ENCODE measurements at regions not wholly inside any gene's neighbourhood (a gene's known extent, or its start where the extent isn't known, plus 50 kb on each side); places are given as distances from the start of the nearest gene placed in this dataset.

DNA sequence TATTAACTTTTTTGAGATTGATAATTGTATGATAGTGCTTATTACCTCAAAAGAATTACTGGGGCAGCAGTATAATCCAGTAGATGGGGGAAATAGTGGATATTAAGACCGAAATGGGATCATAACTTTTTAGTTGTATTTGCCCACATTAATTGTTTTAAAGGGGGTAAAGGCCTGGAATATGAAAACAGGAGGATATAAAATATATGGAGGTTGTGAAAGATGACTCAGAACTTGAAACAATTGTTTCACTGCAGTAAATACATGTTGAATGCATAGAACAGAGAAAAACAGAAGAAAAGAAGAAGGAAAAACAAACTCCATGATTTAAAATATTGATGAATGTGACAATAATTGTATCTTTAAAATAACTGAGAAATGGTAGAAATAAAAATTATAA lies 94.1 kb upstream of the VPREB1 start:
- DNase-seq (ENCODE audit: low spot score) = no peak

GRCh38 chr22:22148905-22149304 lies 95.7 kb upstream of the VPREB1 start:
- DNase-seq (ENCODE audit: low spot score) = no peak

GRCh38 chr22:22144858-22145257 lies 99.7 kb upstream of the VPREB1 start:
- no peak for DNase-seq (ENCODE audit: low spot score)

- DNase-seq (ENCODE audit: low spot score) = no peak
Observed at GRCh38 chr22:22143448-22143847, 101.1 kb upstream of the VPREB1 start.

GRCh38 chr22:22142661-22143060 lies 101.9 kb upstream of the VPREB1 start:
- DNase-seq (ENCODE audit: low spot score) = no peak

GRCh38 chr22:22141771-22142591 lies 102.6 kb upstream of the VPREB1 start:
- no peak for DNase-seq (ENCODE audit: low spot score)

GRCh38 chr22:22141031-22141430 lies 103.6 kb upstream of the VPREB1 start:
- no peak for DNase-seq (ENCODE audit: low spot score)

DNA sequence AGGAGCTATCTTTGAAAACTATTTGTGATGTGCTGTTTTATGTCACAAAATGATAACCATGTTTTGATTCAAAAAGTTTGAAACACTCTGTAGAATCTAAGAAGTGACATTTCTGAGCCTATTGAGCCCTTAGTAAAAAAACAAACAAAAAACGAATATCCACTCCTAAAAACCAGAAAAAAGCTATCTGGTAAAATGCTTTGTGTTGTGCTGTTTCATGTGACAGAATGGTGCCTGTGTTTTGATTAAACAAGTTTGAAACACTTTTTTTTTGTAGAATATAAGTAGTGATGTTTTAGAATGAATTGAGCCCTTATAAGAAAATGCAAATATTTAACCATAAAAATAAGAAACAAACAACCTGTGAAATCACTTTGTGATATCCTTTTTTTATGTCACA lies 105.2 kb upstream of the VPREB1 start:
- no peak for DNase-seq (ENCODE audit: low spot score)

DNA sequence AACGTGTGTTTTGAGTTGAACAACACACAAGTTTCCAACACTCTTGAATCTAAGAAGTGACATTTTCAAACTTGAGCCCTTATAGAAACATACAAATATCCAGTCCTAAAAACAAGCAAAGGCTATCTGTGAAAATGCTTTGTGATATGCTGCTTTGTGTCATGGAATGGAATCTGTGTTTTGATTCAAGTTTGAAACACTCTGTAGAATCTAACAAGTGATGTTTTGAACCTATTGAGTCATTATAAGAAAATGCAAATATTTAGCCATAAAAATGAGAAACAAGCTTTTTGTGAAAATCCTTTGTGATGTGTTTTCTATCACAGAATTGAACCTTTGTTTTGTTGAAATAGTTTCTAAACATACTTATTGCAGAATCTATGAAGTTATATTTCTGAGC lies 105.7 kb upstream of the VPREB1 start:
- DNase-seq (ENCODE audit: low spot score) = no peak

- DNase-seq (ENCODE audit: low spot score) = no peak
Observed at GRCh38 chr22:22137891-22138290, 106.7 kb upstream of the VPREB1 start.

- no peak for DNase-seq (ENCODE audit: low spot score)
Observed at GRCh38 chr22:22133910-22134309, 110.7 kb upstream of the VPREB1 start.

DNA sequence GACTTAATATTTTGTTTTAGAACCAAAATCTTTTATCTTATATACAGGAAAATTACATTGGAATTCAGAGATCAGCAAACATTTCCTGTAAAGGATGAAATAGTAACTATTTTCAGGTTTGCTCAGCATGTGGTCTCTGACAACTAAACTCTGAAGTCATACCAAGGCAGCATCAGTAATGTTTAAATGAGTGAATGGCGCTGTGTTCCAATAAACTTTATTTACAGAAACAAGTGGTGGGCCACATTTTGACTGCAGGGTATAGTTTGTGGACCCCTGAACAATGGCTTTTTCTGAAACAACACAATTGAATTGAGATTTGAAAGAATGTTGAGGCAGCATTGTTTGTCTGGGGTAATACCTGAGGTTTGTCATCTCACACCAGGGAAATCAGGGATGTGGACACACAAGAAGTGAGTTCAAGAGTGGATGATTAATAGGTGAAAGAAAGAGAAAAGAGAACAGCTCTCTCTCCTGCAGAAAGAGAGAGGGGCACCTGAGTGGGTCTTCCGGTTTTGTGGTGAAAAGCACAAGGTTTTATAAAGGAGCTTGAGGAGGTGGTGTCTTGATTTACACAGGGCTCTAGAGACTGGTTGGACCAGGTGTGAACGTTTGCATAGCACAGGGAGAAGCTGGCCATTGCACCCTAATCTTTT lies 113.5 kb upstream of the VPREB1 start:
- no peak for DNase-seq (ENCODE audit: low spot score)

DNA sequence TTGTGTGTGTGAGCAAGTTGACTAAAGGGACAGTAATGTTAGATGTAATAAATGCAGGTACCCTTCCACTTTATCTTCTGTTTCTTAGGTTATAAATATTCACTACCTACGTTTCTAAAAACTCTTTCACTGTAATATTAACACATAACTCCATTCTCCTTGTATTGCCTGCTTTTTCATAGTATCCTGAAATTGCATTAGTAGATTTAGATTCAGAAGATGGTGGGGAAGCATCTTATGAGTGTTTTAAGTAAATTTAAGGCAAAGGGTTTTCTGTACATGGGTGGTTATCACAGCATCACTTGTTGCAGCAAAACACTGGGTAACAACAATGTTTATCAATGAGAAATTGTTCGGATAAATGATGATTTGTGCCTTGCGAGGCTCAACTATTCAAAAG lies 115.2 kb upstream of the VPREB1 start:
- DNase-seq (ENCODE audit: low spot score) = no peak

DNA sequence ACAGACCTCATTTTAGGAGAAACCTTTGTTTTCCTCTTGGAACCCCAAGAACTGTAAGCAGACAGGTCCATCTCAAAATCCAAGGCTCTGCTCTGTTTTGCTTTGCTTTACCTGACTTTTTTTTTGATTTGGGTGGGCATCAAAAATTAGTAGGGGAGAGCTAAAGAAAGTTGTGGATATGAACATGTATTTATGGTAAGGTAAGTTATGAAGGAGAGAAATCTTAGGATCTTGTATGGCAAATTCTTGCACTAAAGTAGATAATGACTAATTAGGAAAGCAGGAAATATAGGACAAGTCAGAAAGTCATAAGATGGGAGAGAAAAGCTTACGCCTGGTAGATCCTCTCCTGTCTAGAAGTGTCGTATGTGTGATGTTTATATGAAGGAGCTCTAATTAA lies 116.1 kb upstream of the VPREB1 start:
- DNase-seq (ENCODE audit: low spot score) = no peak

DNA sequence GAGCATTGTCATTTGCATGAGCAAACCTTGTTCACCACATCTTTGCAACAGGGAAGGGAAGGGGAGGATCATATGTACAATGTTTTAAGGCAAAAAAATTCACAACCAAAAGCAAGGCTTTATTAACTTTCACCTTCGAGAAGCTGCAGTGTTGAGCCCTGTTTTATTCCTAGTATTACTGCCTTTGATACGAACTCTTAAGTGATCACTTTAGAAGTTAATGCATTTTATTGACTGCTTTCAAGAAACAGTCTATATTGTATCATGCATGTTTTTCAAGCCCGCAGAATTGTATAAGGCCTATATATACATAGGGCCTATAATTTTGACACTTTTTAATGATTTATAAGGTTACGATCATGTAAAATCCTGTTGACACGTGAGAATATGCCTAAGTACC lies 117.5 kb upstream of the VPREB1 start:
- no peak for DNase-seq (ENCODE audit: low spot score)

DNA sequence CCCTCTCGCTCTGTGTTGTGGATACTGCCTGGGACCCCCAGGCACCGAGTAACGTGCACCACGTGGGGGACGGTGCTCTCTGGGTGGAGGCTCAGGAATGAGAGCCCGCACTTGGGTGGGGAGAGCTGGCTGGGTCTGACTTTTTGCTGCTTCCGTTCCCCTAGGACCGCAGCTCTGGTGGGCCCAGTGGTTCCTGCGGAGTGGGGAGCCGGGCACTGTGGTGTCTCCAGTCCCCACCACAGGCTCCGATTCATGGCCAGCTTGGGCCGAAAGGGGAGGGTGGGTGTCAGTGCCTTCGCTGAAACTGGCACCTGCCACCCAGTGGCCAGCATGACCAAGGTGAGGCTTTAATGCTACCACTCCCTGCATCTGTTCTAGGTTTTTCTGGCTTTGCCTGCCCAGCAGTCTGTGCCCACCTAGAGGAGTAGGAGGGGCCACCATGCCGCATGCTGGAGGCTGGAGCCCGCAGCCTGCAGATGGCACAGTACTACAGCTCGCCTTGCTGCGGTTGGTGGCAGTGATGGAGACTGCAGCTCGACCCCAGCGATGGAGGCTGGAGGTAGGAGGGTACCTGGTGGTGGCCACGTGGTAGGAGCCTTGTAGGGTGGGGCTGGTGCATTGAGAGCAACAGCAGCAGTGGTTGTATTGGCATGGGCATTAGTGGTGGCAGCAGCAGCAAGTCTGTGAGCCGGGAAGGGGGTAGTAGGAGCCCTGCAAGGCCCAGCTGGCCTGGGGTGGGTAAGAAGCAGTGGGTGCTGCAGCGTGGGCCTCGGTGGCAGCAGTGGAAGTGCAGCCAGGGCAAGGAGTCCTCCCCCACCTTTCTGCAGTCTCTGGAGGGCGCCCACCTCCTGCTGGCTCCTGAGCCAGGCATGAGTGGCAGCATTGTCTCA lies 118.8 kb upstream of the VPREB1 start:
- DNase-seq (ENCODE audit: low spot score) = no peak

DNA sequence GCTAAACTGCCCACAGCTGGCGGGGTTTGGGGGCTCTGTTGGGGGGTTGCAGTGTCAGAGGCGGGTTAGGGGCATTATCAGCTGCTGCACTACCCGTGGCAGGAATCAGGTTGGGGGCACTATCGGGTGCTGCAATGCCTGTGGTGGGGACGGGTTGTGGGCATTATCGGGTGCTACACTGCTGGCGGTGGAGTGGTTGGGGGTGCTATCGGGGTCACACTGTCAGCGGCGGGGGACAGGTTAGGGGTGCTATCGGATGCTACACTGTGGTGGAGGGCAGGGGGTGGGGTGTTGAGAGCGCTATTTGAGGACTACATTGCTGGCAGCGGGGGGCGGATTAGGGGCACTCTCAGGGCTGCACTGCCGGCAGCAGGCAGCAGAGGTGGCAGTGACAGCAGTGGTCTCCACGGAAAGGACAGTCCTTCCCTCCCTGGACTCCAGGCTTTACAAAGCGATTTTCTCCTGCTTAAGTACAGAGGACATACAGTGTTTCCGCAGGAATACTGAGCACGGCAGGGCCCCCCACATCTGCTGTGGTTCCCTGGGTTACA lies 119.5 kb upstream of the VPREB1 start:
- no peak for DNase-seq (ENCODE audit: low spot score)

GRCh38 chr22:22124374-22124773 lies 120.2 kb upstream of the VPREB1 start:
- no peak for DNase-seq (ENCODE audit: low spot score)

GRCh38 chr22:22123960-22124278 lies 120.7 kb upstream of the VPREB1 start:
- no peak for DNase-seq (ENCODE audit: low spot score)

GRCh38 chr22:22123118-22123959 lies 121.2 kb upstream of the VPREB1 start:
- no peak for DNase-seq (ENCODE audit: low spot score)

Measured in SK-N-DZ (cell line).